ENCODE measurements at regions not wholly inside any gene's neighbourhood (a gene's known extent, or its start where the extent isn't known, plus 50 kb on each side); places are given as distances from the start of the nearest gene placed in this dataset.
"Not testable (repeated sequence)": the region's sequence is repeated elsewhere in the genome, so short reads cannot be mapped to it uniquely, and the experiment has no call there.

DNA sequence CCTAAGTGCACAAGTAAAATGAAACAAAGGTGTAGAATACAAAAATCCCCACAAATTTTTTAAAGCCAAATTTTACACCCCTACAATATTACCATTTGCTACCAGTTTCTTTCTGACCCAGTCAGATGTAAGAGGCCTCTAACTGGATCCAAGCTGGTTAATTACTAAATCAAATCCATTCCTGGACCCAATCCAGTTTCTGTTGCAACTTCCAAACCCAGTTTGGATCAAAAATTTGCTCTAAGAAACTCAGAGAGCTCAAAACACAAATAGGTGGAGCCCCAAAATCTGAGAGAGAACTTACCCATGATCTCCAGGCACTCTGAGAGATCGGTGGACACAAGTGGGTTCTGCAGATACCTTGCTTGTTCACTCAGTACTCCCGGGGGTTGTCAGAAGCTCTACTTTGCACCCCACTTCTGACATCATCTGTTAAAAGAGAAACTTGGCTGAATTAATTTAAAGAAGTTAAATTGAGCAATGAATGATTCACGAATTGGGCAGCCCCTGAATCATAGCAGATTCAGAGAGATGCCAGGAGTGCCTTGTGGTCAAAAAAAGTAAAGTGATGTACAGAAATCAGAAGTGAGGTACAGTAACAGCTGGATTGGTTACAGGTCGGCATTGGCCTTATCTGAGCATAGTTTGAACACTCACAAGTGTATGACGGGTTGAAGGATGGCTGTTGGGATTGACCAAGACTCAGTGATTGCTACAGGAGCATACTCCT is 448.0 kb downstream of the KCNT2 start:
- no peak for DNase-seq (ENCODE audit: extremely low read depth, low read depth)

DNA sequence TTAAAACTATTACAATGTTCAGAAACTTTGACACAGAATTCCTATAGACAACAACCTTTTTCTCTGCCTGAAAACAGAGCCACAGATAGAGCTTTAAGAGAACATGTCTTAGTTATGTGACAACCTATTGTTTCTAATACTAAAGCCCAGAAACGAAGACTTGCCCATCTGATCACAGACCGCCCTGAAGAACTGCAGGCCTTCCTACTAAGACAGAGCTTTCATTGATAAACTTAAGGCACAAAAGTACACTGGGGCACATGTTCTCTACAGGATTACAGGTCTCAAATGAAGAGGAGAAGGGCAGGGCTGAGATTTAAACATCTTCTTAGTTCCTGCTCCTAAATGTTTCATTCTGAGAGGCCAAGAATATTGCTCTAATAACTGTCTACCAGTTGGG is 452.7 kb downstream of the KCNT2 start:
- DNase-seq (ENCODE audit: extremely low read depth, low read depth) = no peak

DNA sequence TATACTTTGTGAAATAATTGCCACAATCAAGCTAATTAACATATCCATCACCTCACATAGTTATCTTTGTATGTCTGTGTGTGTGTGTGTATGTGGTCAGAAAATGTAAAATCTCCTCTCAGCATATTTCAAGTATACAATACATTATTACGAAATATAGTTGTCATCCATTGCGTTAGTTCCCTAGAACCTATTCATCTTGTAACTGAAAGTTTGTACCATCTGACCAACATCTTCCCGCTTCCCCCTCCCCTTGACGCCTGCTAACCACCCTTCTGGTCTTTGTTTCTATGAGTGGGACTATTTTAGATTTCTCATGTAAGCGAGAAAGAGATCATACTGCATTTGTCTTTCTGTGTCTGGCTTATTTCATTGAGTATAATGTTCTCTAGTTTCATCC is 455.3 kb downstream of the KCNT2 start:
- DNase-seq (ENCODE audit: extremely low read depth, low read depth) = no peak

DNA sequence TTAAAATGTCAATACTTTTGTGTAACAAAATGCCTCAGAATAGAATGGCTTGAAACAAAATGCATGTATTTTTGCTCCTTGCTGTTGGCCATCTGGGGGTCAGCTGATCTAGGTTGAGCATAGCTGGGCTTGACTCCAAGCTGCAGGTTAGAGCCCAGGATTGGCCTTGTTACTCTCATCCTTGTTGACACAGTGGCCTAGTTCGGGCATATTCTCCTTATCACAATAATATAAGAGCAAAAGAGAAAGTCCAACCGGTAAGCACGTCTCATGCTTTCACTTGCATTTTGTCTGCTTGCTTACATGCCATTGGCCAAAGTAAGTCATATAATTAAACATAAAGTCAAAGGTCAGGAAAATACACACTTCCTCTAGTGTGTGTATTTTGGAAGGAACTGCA is 456.2 kb downstream of the KCNT2 start:
- DNase-seq (ENCODE audit: extremely low read depth, low read depth) = no peak

DNA sequence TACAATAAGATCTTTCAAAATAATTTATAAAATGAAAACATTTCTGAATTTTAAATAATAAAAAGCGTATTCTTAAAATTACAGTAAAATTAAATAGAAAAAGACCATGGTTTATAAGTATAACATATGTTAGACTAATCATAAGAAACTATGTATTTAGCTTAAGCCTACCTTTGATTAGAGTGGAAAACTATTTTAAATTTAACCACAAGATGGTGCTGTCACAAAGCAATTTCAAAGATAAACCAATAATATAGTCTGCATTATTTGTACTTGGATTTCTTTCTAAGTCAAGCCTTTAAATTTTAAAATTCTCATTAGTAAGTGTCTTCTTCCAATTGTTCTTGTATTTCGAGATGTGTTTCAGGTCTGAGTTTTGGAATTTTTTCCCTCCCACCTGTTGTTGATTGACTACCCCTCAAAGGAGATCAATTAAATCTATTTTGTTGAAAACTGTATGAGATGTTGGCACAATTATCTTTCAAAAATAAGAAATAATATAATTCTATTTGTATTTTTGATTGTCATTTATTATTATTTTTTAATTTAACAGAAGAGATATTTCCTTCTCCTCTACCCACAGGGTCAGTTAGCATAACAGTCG is 459.8 kb downstream of the KCNT2 start:
- DNase-seq (ENCODE audit: extremely low read depth, low read depth) = peak; percentile 52

DNA sequence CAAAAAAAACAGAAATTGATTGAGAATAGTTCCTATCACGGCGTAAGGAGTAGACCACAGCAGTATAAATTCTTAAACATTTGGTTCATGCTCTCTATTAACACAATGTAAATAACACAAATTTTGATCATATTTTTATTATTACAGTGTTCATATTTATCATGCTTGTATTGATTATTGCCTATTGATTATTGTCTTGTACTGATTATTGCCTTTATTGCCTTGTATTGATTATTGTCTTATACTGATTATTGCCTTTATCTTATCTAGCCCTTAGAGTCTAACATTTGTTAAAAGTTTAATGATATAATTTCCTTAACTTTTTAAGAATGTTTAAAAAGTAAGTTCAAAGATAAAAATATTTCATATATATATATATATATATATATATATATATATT is 460.7 kb downstream of the KCNT2 start:
- DNase-seq (ENCODE audit: extremely low read depth, low read depth) = no peak

DNA sequence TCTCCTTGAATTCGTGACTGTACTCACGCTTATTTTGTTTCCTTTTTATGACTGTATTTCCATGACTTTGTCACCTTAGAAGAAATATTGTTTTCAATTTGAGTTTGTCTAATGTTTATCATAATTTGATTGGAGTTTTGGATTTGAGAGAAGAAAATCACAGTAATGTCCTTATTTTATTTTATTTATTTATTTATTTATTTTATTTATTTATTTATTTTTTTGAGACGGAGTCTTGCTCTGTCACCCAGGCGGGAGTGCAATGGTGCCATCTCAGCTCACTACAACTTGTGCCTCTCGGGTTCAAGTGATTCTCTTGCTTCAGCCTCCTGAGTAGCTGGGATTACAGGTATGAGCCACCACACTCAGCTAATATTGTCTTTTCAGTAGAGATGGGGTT is 463.1 kb downstream of the KCNT2 start:
- DNase-seq (ENCODE audit: extremely low read depth, low read depth) = not testable (repeated sequence)

DNA sequence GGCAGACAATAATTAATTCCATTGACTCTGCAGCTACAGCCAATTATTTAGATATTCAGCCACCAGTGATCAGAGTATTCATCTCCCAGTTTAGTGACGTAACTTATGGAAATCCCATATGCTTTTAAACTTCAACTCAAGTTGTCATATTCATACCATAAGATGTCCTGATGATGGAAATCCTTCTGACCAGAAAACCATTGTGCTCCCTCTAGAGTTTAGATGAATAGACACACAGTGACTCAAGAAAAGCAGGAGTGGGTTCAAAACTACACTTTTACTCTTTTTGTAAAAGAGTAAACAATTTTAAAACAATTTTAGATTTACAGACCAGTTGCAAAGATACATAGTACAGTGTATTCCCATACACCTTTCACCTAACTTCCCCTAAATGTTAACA is 463.7 kb downstream of the KCNT2 start:
- DNase-seq (ENCODE audit: extremely low read depth, low read depth) = no peak

DNA sequence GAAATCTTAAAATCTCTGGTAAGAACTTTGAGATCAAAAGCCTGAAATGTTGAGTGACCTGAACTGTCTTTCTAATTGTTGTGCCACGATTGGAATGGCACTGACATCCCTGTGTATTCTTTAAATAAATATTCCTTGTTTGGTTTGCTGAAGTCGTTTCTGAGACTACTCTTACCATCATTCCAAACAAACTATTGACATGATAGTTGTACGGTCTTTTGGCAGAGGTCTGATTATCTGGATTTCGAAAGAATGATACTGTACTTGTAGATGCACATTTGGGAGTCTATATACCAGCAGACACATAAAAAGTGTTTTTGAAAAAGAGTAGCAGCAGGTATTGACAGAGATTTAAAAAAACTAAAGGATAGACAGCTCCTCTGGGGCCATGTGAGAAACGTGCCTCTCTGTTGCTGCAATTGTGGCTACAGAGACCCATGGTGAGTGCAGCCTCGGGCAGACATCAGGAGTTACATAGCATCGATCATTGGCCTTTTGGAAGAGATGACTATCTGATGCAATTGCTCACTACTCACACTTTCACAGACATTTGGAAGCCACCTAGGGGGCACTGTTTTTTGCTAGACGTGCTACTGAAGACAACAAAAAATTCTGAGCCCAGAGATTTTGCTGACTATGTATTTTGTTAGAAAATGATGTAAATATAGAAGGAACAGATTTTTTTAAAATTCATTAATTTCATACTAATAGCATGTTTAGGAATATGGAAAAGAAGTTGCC is 464.5 kb downstream of the KCNT2 start:
- DNase-seq (ENCODE audit: extremely low read depth, low read depth) = no peak

DNA sequence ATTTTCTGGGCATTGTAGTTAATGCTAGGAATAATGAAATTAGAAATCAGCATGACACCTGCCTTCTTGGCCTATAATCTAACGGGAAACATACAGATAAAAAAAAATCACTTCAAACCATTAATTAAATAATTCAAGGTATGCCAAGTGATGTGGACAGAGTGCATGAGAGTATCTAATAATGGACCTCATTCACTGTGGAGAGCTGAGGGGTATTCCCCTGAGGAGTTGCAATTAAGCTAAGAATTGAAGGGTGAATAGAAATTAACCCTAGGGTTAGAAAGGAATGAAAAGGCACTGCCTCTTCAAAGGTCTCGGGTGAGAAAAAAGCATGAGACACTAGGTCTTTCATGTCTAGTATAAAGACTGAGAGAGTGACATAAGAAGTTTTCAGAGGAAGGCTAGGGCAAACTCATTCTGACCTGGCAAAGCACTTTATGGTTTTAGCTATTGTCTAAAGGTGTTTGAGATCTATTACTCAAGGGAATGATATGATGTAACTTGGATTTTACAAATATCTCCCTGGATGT is 466.1 kb downstream of the KCNT2 start:
- DNase-seq (ENCODE audit: extremely low read depth, low read depth) = no peak

DNA sequence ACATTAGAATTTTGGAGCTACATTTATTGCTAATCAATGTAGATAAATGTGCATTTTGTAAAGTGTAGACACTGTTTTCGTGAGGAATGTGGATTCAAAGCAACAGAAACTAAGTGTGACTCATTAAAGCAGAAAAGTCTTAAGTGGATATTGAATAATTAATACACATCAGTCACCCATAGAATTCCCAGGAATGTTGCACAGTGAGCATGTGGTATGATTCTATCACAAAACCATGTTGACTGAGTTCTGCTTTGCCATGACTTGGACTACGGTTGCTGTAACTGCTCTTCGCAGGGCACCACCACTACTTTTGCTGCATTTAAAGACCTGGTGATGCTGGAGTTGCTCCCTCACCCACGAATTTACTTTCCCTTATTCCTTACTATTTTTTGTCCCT is 471.8 kb downstream of the KCNT2 start:
- DNase-seq (ENCODE audit: extremely low read depth, low read depth) = no peak

DNA sequence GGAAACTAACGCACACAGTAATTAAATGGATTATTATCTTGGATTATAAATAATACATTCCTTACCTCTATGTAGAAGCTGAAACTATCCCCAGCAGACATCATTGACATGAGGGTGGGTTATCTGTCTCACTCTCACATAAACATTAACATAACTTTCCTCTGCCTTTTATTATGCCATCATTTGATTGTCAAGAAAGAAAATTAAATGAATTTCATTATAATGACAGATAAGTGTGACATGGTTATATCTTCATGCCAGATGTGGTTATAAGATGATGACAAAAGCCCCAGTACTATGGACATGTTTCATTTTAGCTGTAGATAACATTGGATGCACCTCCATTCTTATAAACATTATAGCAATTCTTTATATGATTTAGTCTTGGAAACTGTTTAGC is 476.5 kb downstream of the KCNT2 start:
- no peak for DNase-seq (ENCODE audit: extremely low read depth, low read depth)

DNA sequence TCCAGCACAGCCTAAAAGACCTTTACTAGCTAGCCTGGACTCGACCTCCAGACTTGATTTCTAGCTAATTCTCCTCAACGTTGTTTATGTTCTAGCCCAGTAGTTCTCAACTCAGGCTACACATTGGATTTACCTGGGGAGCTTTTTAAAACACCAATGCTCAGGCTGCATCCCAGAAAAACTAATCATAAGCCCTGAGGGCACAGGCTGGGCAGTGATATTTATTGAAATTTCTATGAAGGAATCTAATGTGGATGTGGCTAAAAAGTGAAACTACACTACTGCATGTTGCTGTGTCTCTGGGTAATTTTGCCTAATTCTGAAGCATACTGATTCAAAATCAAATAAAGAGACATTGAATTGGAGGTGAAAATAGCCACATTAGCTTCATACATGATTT is 479.4 kb downstream of the KCNT2 start:
- no peak for DNase-seq (ENCODE audit: extremely low read depth, low read depth)

DNA sequence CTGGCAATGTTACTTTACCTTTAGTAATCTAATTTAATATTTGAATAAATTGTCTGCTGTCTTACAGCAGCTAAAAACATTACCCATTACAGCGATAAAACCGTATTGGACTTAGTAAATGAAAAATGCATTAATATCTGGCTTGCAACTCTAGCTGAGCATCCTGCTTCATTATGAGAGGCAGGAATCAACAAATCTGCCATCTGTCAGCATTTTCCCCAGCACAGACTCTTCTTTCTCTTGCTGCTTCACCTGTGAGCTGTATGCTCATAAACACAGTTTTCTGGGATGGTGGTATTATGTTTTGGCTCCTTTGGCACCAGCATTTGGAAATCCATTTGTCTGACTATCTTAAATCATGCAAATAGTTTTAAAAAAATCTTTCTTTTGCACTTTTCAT is 487.1 kb downstream of the KCNT2 start:
- no peak for DNase-seq (ENCODE audit: extremely low read depth, low read depth)

DNA sequence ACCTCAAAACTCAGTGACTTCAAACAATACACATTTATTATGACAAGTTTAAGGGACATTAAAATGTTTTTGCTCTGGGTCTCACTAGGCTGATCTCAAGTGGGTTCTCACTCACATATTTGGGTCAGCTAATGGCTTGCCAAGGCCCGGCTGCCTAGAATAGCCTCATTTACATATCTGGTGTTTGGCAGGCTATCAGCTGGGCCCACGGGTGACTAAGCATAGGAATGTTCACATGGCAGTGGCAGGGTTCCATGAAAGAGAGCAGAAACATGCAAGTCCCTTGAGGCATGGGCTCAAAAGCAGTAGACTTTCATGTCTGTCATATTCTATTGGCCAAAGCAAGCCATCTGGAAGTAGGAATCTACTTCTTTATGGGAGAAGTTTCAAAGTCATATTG is 492.6 kb downstream of the KCNT2 start:
- peak; percentile 33 for DNase-seq (ENCODE audit: extremely low read depth, low read depth)

DNA sequence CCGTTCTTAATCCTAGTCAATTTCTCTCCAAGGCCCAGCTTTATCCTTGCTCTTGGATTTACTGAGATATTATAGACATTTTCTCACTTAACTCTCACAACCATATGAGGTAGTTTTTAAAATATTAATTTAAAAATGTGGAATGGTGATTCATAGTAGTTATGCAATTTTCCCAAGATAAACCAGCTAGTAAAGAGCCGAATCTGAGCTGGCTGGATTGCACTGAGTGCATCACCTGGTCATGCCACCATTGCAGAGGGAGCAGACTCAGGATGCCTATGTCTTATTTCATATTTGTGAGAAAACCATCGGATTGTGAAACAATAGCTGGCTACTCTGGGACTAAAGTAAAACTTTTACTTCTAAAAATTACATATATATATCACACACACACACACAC is 494.0 kb downstream of the KCNT2 start:
- DNase-seq (ENCODE audit: extremely low read depth, low read depth) = no peak

DNA sequence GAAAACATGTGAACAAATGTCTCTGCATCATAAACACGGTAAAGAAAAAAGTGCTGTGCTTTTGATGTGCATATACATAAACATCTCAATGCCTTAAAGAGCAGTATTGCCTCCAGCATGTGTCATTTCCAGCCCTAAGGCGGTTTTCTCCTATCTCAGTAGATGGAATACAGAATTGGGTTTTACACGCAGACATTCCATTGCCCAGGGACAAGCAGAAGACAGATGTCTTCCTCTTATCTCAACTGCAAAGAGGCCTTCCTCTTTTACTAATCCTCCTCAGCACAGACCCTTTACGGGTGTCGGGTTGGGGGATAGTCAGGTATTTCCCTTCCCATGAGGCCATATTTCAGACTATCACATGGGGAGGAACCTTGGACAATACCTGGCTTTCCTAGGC is 499.2 kb downstream of the KCNT2 start:
- DNase-seq (ENCODE audit: extremely low read depth, low read depth) = not testable (repeated sequence)

DNA sequence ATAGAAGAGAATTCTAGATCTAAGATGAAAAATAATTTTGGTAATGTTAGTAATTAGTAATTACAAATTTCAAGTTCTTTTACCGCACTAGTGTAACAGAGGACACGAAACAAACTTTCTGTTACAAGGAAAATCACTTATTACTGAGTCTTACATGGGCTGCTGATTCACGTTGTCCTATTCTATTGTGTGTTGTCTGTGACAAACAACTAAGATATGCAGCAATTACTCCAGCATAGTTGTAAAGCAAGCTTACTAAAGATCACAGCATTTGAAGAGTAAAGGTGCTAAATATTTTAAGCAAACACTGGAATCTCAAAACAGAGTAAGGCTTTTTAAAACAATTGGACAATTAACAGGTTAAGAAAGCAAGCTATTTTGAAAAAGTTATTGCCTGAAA is 502.3 kb downstream of the KCNT2 start:
- peak; percentile 68 for DNase-seq (ENCODE audit: extremely low read depth, low read depth)

DNA sequence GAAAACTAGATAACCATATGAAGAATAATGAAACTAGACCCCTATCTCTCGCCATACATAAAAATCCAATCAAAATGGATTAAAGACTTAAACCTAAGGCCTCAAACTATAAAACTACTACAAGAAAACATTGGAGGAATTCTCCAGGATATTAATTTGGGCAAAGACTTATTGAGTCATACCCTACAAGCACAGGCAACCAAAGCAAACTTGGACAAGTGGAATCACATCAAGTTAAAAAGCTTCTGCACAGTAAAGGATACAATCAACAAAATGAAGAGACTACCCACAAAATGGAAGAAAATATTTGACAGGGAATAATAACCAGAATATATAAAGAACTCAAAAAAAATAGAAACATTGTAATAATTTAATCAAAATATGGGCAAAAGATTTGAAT is 505.4 kb downstream of the KCNT2 start:
- no peak for DNase-seq (ENCODE audit: extremely low read depth, low read depth)

DNA sequence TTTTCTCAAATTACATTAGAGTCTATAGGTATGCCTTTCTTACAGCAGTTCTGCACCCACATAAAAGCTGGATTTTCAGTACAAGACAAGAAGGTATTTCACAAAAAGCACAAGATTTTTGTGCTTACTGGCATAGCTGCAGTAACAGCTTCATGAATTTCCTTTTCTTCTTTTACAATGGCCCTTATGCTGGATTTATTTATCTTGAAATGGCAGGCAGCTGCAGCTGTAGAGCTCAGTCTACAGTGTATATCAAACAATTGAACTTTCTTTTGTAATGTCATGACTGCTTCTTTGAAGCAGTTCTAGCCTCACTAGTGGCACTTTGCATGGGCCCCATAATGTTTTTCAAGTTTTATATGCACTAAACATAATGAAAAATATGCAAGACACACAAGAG is 510.2 kb downstream of the KCNT2 start:
- DNase-seq (ENCODE audit: extremely low read depth, low read depth) = no peak

DNA sequence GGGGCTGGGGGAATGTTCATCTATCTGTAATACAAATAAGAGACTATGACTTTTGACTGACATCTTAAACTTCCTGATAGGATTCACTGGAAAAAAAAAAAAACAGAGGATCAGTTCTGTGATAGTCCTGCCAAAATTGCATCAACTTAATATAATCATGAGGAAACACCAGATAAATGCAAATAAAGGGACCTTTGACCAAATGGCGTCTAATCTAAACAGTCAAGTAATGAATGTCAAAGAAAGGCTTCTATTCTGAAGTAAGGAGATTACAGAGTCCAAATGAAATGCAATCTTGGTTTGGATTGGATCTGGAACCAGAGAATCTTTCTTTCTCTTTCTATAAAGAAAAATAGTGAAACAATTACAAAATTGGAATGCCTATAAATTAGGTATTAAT is 513.4 kb downstream of the KCNT2 start:
- DNase-seq (ENCODE audit: extremely low read depth, low read depth) = no peak
